T-helper 22 cell (primary cell): ENCODE measurements at regions not wholly inside any gene's neighbourhood (a gene's known extent, or its start where the extent isn't known, plus 50 kb on each side); places are given as distances from the start of the nearest gene placed in this dataset.
A peak's percentile ranks its signal among the peaks of the same experiment; 100 is the strongest.

Experiments used
- DNase-seq: peaks from one replicate; pipeline ENCODE4 v3.0.0-alpha.2; 2020; ENCODE audit warnings: low read depth

DNA sequence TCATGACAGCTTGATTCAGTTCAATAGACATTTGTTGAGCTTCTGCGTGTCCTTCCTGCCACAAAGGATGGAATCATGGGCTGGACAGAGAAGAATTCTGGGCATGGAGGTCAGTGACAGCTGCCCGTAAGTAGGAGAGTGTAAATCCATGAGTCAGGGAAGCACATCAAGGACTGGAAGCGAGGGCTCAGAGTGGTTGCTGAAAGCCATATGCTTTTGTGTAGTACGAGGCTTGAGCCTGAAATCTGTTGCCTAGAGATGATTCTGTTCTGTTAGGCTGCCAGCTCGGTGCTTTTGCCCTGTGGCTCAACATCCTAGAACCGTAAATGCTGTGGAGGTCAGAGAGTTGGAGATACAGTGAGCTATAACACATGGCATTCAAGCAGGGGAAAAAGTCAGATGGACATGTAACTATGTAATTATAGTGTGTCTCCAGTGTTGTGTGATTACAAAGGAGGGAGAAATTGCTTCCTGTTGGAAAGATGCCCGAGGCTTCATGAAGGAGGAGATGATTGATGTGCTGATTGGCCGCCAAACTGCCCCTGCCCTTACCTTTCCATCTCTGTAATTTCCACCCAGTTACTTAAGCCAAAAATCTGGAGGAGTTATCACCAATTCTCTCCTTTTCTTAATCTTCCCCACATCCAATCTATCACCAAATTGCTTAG, 92.8 kb upstream of the CACNA1E start:
- DNase-seq, result no peak

DNA sequence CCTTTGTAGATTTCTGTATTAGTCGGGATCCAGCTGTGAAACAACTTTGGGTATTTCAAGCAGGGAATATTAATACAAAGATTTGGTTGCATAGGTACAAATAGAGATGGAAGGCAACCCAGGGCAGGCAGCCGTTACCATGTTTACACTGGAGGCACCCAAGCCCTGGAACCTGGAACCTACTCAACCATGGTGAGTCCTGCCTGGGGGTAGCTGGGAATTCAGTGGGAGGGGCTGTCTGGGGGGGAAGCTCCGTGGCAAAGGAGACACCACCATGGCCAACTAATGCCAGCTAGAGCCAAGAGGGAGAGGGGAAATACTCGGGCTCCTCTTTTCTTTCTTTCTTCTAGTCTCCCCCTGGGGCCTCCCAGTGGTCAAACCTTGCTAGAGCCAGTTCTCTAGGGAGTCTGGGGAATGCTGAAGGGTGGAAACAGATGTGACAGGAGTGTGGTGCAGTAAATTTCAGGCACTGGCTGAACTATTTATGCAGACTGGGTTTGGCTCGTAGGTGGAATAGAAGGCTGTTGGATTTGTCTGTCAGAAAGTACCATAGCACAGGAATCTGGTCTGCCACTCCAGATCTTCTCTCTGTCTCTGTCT, 91.9 kb upstream of the CACNA1E start:
- DNase-seq, result no peak

GRCh38 chr1:181392133-181392532, 91.2 kb upstream of the CACNA1E start:
- DNase-seq, result no peak

DNA sequence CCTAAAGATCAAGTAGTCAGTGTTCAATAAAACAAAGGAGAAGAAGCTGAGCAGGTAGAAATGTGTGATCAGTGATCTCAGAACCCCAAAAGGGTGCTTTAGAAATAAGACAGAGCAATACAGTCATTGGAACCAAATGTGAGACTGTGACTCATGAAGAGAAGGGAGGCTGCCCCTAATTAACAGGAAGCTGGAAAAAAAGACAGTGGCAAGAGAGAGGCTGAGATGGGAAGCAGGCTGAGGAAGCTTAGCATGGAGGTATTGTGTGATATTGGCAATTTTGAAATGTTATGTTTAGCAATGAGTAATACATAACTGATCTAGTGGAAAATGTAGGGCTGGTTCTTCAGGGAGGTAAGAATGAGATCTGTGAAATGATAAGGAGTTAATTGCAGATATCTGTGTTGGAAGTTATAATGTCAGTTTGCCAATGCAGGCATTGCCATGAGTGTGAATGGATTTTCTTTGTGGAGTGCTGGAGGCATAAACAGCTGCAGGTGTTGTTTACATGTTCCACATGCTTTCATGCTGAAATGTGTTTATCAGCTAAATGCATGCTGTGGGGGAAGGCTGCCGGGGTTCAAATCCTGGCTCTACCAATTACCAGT, 90.6 kb upstream of the CACNA1E start:
- DNase-seq, result no peak

- DNase-seq, result no peak
These were observed 88.6 kb upstream of the CACNA1E start for GRCh38 chr1:181394766-181395165.

- peak; percentile 17 for DNase-seq
These were observed 87.1 kb upstream of the CACNA1E start for GRCh38 chr1:181396171-181396670.

DNA sequence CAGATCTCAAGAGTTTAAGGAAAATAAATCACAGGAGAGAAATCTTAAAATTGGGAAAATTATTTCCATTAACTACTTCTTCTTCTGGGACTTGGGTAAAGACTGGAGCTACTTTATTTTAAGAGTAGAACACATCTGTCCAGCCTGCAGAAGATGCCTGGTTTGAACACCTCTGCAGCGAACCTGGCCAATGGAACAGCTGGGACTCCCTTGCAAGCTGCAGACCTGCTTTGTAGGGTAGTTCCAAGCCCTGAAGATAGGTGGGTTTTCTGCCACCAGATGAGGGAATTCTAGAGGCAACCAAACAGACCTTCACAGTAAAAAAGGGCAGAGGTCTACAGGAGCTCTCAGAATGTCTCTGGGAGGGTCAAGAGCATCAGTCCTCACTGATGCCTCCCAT, 86.5 kb upstream of the CACNA1E start:
- DNase-seq, result no peak

DNA sequence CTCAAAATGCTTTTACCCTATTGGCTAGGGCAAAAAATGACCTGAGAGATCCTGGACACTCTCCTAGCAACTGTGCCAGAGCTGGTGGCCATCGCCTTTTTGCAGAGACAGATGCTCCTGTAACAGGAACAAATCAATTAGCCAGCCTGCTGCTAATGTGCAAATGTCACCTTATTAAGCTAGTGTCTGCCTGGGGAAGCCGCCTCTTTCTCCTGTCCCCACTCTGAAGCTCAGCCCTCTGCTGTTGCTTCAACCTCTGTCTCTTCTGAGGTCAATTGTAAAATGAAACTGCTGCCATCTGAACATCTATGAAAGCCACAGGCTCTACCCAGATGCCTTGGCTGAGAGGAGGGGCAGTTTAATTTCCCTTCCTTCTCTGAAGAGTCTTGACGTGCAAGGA, 85.5 kb upstream of the CACNA1E start:
- no peak for DNase-seq

- no peak for DNase-seq
These were observed 84.8 kb upstream of the CACNA1E start for GRCh38 chr1:181398544-181398943.

DNA sequence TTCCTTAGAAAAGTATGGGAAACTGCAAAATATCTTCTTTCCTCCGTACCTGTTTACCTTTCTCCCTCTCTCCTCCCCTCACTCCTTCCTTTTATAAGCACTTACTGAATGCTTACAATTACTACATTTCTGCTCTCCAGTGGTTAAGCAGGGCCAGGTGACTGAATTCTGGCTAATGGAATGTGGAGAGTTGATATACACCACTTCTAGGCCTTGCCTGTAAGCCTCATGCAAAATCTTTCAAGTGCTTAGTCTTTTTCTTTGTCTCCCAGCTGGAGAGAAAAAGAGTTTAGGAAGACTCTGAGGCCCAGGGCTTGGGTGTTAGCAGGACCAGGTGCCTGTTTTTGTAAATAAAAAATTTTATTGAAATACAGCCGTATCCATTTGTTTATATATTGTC, 77.7 kb upstream of the CACNA1E start:
- DNase-seq, result no peak

DNA sequence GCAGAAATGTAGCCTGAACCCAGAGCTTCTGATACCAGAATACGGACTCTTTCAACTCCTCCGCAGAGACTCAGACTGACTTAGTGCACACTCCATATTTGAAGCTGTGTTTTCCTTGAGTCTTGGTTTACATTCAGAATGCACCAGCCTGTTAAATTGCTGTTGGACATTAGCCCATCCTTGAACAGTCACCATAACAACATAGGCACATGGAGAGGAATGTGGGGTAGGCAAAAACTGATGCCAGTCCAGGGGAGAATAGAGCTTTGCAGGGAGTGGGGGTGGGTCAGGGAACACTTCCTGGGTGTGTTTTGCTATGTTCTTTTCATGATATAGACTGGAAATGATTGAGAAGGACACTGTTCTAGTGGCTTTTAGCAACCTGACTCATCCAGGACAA, 76.3 kb upstream of the CACNA1E start:
- DNase-seq, result no peak

DNA sequence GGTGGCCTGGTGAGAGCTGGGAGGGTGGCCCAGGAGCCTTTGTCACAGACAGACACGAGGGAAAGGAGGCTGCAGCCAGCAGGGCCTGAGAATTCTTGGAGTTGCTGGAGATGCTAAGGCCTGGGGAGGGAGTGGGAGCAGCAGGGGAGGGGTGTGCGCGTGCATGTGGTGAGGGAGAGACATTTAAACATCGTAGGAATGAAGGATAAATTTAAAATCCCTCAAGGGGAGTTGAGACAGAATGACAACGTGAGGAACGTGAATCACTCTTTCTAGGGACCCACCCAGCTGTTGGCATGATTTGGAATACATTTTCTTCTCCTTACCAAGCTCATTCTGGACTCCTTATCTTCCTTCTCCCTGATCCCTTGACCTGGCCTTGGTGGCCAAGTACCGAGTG, 73.3 kb upstream of the CACNA1E start:
- DNase-seq, result no peak

DNA sequence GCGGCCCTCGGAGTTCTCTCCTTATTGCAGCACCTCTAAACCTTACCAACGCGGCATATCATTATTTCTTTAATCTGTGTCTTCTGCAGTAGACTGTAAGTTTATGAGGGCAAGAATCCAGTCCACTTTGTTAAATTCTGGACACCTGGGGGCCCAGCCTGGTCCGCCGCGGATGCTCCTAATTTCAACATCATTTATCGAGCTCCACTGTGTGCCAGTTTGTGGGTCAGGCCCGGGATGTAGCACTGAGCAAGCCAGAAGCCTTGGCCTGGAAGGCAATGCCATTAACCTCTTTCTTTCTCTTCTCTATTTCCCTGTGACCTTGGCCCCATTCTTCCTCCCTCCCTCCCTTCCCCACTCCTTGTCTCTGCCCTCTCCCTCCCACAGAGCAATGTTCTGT, 70.6 kb upstream of the CACNA1E start:
- DNase-seq, result no peak

GRCh38 chr1:181413195-181413815, 70.0 kb upstream of the CACNA1E start:
- DNase-seq, result no peak

DNA sequence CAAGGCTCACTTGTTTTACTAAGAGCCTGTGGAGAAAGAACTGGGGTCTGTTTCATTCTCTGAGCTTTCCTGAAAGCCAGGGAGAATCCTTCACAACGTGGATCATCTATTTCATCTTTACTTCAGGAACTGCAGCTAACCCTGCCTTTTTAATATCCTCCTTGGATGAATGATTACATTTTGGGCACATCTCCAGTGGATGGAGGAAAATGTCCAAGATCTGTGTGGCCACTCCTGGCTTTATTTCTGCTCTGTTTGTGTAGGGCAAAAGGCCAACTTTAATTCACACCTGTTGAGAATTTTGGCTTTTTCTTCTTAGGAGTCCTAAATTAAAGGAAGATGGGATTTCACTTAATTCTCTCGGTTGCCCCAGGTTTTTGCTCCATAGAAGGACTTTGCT, 69.5 kb upstream of the CACNA1E start:
- no peak for DNase-seq

- DNase-seq, result no peak
These were observed 67.0 kb upstream of the CACNA1E start for GRCh38 chr1:181416268-181416860.

DNA sequence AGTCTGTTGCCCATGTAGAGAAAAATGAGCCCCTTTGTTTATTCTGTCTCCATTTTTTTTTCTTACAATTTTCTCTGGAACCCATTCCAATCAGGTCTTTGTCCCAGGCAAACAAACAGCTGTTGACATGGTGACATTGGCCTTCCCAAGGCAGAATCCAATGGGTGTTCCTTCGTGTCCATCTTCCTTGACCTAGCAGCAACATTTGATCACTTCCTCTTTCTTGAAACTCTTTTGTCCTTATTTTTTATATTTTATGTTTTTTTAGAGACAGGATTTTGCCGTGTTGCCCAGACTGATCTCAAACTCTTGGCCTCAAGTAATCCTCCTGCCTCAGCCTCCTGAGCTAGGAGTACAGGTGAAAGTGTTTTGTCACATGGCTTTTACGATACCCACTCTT, 65.4 kb upstream of the CACNA1E start:
- no peak for DNase-seq

DNA sequence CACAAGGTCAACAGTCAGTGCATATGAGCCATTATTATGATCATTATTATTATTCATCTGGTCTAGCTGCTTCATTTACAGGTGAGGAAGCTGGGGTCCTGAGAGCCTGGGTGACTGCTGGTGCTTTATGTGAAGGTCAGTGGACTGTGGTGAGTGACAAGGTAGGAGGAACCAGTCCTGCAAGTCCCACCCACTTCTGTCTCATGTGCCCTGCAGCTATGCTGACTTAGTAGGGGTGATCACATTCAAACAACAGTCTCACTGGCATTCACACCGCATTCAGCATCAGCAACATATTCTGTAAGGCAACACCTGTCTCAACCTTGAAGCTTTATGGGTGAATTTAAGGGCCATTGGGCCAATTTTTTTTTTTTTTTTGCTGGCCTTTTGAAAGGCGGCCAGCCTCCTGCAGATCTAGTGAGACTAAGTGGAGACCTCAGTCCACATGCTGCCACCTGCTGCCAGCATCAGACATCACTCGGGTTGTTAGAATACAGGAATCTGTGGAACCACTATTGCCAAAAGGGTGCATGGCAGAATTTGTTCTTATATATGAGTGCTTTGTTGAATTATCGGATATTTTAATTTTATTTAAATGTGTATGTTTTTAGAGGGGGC, 59.9 kb upstream of the CACNA1E start:
- no peak for DNase-seq

DNA sequence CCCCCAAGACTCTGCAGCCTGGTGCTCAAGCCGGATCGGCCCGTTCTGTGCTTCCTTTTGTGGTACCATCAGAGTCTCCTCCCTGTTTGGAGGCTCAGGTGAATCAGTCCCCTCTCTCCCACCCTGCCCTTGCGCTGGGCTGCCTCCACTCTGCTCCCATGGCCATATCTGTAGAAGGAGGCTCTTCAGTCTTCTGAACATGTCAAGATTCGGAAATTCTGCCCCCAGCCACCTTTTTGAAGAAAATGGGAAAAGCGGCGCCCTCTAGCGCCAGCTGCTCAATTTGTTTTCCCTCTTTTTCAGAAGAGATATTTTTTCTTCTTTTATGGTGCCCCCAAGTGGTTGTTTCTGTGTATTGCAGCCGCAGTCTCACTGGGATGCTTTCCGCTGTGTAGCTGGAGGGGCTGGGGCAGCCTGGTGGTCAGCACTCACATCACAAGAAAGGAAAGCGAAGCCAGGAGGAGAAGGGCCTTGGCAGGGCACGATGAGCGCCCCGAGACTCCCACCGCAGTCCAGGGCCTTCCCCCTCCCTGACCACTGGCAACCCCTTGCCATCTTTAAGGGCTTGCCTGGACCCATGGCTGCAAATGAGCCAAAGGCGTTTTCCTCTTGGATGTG, 58.4 kb upstream of the CACNA1E start:
- DNase-seq, result peak; percentile 30

- no peak for DNase-seq
These were observed 57.8 kb upstream of the CACNA1E start for GRCh38 chr1:181425566-181425965.

GRCh38 chr1:181429462-181429861, 53.9 kb upstream of the CACNA1E start:
- DNase-seq, result no peak
